MM.1S (cell line): ENCODE measurements at regions not wholly inside any gene's neighbourhood (a gene's known extent, or its start where the extent isn't known, plus 50 kb on each side); places are given as distances from the start of the nearest gene placed in this dataset.

ENCODE experiments used
- CTCF ChIP-seq: fragments of 300-600 bp; sonication (generic); IDR thresholded peaks from 2 replicates; pipeline ENCODE4 v1.5.1; 2016; ENCODE audit warnings: antibody characterized with exemption, low read length, mixed read lengths
- EZH2phosphoT487 ChIP-seq: fragments of 300-600 bp; sonication (generic); IDR thresholded peaks from 2 replicates; pipeline ENCODE4 v1.6.1; 2018; ENCODE audit warnings: antibody characterized with exemption, low read length

- no peak for TF ChIP-seq CTCF
- TF ChIP-seq EZH2phosphoT487: no peak
These were observed 98.1 kb upstream of the UBE2E2 start for GRCh38 chr3:23105048-23105447.
